ENCODE measurements at regions not wholly inside any gene's neighbourhood (a gene's known extent, or its start where the extent isn't known, plus 50 kb on each side); places are given as distances from the start of the nearest gene placed in this dataset.

DNA sequence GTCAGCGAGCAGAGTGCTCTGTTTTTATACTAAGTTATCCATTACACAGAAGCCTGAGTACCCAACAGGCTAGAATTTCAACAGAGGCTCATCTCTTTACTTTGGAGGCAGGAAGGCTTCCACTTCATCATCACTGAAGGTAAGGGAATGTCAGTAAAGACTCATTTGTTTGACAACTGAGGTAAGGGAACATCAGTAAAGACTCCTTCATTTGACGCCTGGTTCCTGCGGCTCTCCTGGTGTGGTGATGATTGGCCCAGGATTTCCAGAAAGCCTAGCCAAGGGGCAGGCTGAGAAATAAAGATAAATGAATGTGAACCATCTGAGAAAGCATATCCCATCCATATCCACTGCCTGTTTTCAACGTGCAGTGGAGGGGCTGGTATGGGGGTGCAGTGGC lies 244.6 kb upstream of the ECI2 start:
- Histone ChIP-seq H3K36me3 (no peaks in the 10 kb centered on the region), H3K27ac (no peak overlapping the region), H3K4me1 (no peaks in the 10 kb centered on the region), H3K9me3 (peaks cover 15 to 17% of the 10 kb centered on the region in 2 donors), H3K27me3 (no peaks in the 10 kb centered on the region), H3K4me3 (no peak overlapping the region)
- no peak for DNase-seq
- 87 to 93% methylated on average over 3 to 4 of the region's 4 CpGs for WGBS, 2 donors (ENCODE audit: low coverage in 1 of 2)
- intact Hi-C loops (cut with DNase I; ENCODE audit: low total_unique reads) (no loop called here), in situ Hi-C loops (cut with MboI; ENCODE audit: low pct_ligation_motif_present in 1 of 4, low pct_unique_long_range_greater_than_20kb in 1 of 4, low sequenced_read_pairs in 3 of 4) (no loop called here)
- TF ChIP-seq EP300 (IDR thresholded peaks at IDR 0.05; ENCODE audit: low read depth) (no peak), POLR2A (IDR thresholded peaks at IDR 0.05) (no peak), POLR2AphosphoS5 (IDR thresholded peaks at IDR 0.05) (no peak)
- TF ChIP-seq, protein P1, sequence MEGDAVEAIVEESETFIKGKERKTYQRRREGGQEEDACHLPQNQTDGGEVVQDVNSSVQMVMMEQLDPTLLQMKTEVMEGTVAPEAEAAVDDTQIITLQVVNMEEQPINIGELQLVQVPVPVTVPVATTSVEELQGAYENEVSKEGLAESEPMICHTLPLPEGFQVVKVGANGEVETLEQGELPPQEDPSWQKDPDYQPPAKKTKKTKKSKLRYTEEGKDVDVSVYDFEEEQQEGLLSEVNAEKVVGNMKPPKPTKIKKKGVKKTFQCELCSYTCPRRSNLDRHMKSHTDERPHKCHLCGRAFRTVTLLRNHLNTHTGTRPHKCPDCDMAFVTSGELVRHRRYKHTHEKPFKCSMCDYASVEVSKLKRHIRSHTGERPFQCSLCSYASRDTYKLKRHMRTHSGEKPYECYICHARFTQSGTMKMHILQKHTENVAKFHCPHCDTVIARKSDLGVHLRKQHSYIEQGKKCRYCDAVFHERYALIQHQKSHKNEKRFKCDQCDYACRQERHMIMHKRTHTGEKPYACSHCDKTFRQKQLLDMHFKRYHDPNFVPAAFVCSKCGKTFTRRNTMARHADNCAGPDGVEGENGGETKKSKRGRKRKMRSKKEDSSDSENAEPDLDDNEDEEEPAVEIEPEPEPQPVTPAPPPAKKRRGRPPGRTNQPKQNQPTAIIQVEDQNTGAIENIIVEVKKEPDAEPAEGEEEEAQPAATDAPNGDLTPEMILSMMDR (IDR thresholded peaks at IDR 0.05), result no peak

DNA sequence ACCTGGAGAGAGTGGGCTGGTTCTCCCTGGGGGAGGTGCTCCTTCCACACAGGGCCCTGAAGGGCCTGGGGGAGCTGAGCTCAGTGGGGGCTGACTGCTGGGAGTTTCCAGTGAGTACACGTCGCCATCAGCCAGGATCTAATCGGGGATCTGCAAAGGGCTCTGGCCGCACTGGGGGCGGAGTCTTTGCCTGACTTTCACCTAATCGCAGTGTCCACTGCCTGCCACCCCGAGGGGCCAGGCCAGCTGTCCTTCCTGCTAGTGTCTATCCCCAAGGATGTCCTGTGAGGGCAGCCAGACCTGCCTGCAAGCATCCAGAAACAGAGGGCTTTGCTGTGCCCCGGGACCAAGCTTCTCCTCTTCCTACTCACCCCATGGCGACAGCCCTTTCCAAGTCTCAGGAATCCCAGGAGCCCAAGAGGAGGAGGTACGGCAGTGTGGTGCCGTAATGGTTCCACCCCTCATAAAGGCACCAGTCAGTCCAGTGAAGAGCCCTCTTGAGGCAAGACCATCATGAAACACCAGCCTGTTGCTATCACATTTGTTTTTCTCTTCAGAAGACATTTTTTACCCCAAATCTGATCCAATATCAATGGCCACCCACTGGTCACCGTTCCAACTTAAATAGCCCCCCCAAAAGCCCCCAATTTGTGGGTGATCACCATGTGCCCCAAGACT lies 243.1 kb upstream of the ECI2 start:
- intact Hi-C loops (cut with DNase I; ENCODE audit: low total_unique reads), result no loop called here
- no peak overlapping the region for H3K27ac ChIP-seq
- TF ChIP-seq POLR2AphosphoS5 (IDR thresholded peaks at IDR 0.05) (no peak), POLR2A (IDR thresholded peaks at IDR 0.05) (no peak), EP300 (IDR thresholded peaks at IDR 0.05; ENCODE audit: low read depth) (no peak)
- TF ChIP-seq, protein P1 (IDR thresholded peaks at IDR 0.05), result no peak
- H3K4me3 ChIP-seq, result no peak overlapping the region
- 86% methylated on average over 12 of the region's 12 CpGs; no CpG with 5 or more reads in 1 of the 2 donors for WGBS, 2 donors (ENCODE audit: low coverage in 1 of 2)
- in situ Hi-C loops (cut with MboI; ENCODE audit: low pct_ligation_motif_present in 1 of 4, low pct_unique_long_range_greater_than_20kb in 1 of 4, low sequenced_read_pairs in 3 of 4), result no loop called here
- DNase-seq, result no peak
- H3K27me3 ChIP-seq, result no peaks in the 10 kb centered on the region
- H3K4me1 ChIP-seq, result no peaks in the 10 kb centered on the region
- H3K9me3 ChIP-seq, result peaks cover 2 to 8% of the 10 kb centered on the region in 2 donors
- H3K36me3 ChIP-seq, result no peaks in the 10 kb centered on the region

DNA sequence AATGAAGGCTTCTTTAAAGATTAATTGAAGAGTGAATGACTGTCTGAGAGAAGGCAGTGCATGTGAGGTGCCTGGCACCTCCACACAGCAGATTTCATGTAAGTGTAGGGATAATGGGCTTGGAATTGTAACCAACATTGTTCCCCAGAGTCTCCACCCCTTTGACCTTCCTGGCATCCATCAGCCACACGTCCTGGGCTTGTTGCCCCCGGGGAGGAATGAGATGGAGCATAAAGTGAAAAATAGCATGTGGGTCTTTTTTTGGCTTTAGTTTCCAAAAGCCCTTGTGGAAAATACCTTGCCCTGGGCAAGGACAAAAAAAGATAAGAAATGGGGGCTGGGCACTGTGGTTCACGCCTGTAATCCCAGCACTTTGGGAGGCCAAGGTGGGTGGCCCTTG lies 242.2 kb upstream of the ECI2 start:
- Histone ChIP-seq H3K9me3 (peaks cover 0 to 2% of the 10 kb centered on the region in 2 donors), H3K4me1 (no peaks in the 10 kb centered on the region), H3K27ac (no peak overlapping the region), H3K4me3 (no peak overlapping the region), H3K27me3 (no peaks in the 10 kb centered on the region), H3K36me3 (no peaks in the 10 kb centered on the region)
- no peak for DNase-seq
- in situ Hi-C loops (cut with MboI; ENCODE audit: low pct_ligation_motif_present in 1 of 4, low pct_unique_long_range_greater_than_20kb in 1 of 4, low sequenced_read_pairs in 3 of 4), result no loop called here
- WGBS, 2 donors (ENCODE audit: low coverage in 1 of 2), result 45 to 59% methylated on average over 3 of the region's 3 CpGs
- TF ChIP-seq POLR2AphosphoS5 (IDR thresholded peaks at IDR 0.05) (no peak), EP300 (IDR thresholded peaks at IDR 0.05; ENCODE audit: low read depth) (no peak), POLR2A (IDR thresholded peaks at IDR 0.05) (no peak)
- TF ChIP-seq, protein P1 (IDR thresholded peaks at IDR 0.05), result no peak
- intact Hi-C loops (cut with DNase I; ENCODE audit: low total_unique reads), result no loop called here

DNA sequence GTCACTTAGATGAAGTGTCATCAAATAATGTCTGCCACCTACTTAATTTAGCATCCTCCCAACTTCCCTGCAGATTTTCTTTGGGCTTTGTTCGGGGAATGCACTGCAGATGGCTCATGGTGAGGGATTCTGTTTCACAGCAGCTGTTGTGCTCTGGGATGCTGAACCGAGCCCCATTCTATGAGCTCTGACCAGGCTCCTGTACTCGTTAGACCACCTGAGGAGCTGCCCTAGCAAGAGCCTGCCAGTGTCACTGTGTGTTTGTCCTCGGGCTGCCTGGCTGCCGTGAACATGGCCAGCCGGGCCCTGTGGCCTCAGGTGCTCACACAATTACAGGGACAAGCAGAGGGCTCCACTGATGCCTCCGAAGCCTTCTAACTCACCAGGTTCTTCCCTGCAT lies 238.8 kb upstream of the ECI2 start:
- 81 to 100% methylated on average over 1 to 7 of the region's 7 CpGs for WGBS, 2 donors (ENCODE audit: low coverage in 1 of 2)

More for the DNA sequence above, 238.8 kb upstream of the ECI2 start:
- in situ Hi-C loops (cut with MboI; ENCODE audit: low pct_ligation_motif_present in 1 of 4, low pct_unique_long_range_greater_than_20kb in 1 of 4, low sequenced_read_pairs in 3 of 4), result no loop called here
- H3K4me1 ChIP-seq, result no peaks in the 10 kb centered on the region
- H3K9me3 ChIP-seq, result no peaks in the 10 kb centered on the region
- H3K4me3 ChIP-seq, result no peak overlapping the region
- no peaks in the 10 kb centered on the region for H3K27me3 ChIP-seq
- H3K27ac ChIP-seq, result no peak overlapping the region
- DNase-seq, result no peak
- intact Hi-C loops (cut with DNase I; ENCODE audit: low total_unique reads), result no loop called here
- H3K36me3 ChIP-seq, result no peaks in the 10 kb centered on the region
- no peak for TF ChIP-seq EP300 (IDR thresholded peaks at IDR 0.05; ENCODE audit: low read depth)
- no peak for TF ChIP-seq POLR2A (IDR thresholded peaks at IDR 0.05)
- TF ChIP-seq, protein P1 (IDR thresholded peaks at IDR 0.05), result no peak
- TF ChIP-seq POLR2AphosphoS5 (IDR thresholded peaks at IDR 0.05), result no peak

All from transverse colon (tissue), 4 donors.